Endothelial cell of umbilical vein (primary cell): ENCODE measurements at regions not wholly inside any gene's neighbourhood (a gene's known extent, or its start where the extent isn't known, plus 50 kb on each side); places are given as distances from the start of the nearest gene placed in this dataset.

ENCODE experiments used
- BruUV-seq: library from RNA; stranded (reverse); fragments of 400-500 nt; replicated peaks from 2 replicates; lab custom pipeline; 2021; lab: Mats Ljungman, UMichigan
- CTCF ChIA-PET: fragments of 300-600, 350-600 bp; sonication (Branson Sonifier 250); formaldehyde crosslinking; loops from one replicate; lab custom pipeline; 2021; ENCODE audit warnings: antibody characterized with exemption, inconsistent platforms; lab: Charles Lee
- POLR2A ChIA-PET: fragments of 300-600, 350-600 bp; sonication (Branson Sonifier 250); formaldehyde crosslinking; loops from one replicate; lab custom pipeline; 2021; ENCODE audit warnings: antibody characterized with exemption, inconsistent platforms; lab: Charles Lee
- DNase-seq: peaks from one replicate; pipeline ENCODE4 v3.0.0-alpha.2; 2011; ENCODE audit warnings: low read depth, low spot score
- FAIRE-seq: peaks from 2 replicates; lab custom pipeline; 2011; peaks lifted over from hg19 to GRCh38; lab: Jason Lieb, UNC
- H2AFZ ChIP-seq: 2 replicates; pipeline ENCODE4 v1.6.0; 2012; ENCODE audit warnings: low read depth, low read length, control low read depth, inconsistent platforms
- H3K27ac ChIP-seq: 2 replicates; pipeline ENCODE4 v1.5.1; 2011; ENCODE audit warnings: low read depth, mild to moderate bottlenecking, control low read depth, low read length, moderate library complexity; ENCODE audit not compliant: insufficient read depth
- H3K27me3 ChIP-seq, 2 experiments: 2 replicates each; pipeline versions ENCODE4 v1.6.0 to v1.6.1; 2011; ENCODE audit warnings: low read length in 2 of 2, mixed read lengths in 1 of 2; ENCODE audit not compliant: control insufficient read depth in 2 of 2, insufficient read depth in 2 of 2
- H3K36me3 ChIP-seq, 2 experiments: 2 replicates in 1 of 2; 3 replicates in 1 of 2; pipeline ENCODE4 v1.5.1; 2011; ENCODE audit warnings: low read length in 2 of 2, mild to moderate bottlenecking in 1 of 2, moderate library complexity in 1 of 2; ENCODE audit not compliant: control insufficient read depth in 2 of 2, insufficient read depth in 2 of 2; ENCODE audit errors: extremely low read depth in 1 of 2
- H3K4me1 ChIP-seq: 3 replicates; pipeline ENCODE4 v1.5.1; 2011; ENCODE audit warnings: mild to moderate bottlenecking, low read length; ENCODE audit not compliant: control insufficient read depth, insufficient read depth; ENCODE audit errors: extremely low read depth
- H3K4me2 ChIP-seq: 2 replicates; pipeline ENCODE4 v1.6.1; 2011; ENCODE audit warnings: low read length, control low read depth, mixed read lengths; ENCODE audit not compliant: insufficient read depth
- H3K4me3 ChIP-seq, 3 experiments: fragments of 200-600 bp in 1 of 3; sonication (generic), shearing (Covaris generic) in 1 of 3; replicated peaks in 1 of 3; 2 replicates each; pipeline ENCODE4 v1.5.1; 2011 to 2016; ENCODE audit warnings: control low read depth in 3 of 3, low read length in 3 of 3, mild to moderate bottlenecking in 2 of 3, inconsistent platforms in 1 of 3, low read depth in 1 of 3, moderate library complexity in 1 of 3; ENCODE audit not compliant: insufficient read depth in 1 of 3
- H3K79me2 ChIP-seq: 2 replicates; pipeline ENCODE4 v1.6.0; 2012; ENCODE audit warnings: low read length, inconsistent platforms; ENCODE audit not compliant: control insufficient read depth, insufficient read depth
- H3K9ac ChIP-seq: replicated peaks from 2 replicates; pipeline ENCODE3; 2011; ENCODE audit warnings: low read length, control low read depth; ENCODE audit not compliant: insufficient read depth; ENCODE audit errors: extremely low read depth
- H3K9me1 ChIP-seq: replicated peaks from 3 replicates; pipeline ENCODE4 v1.6.0; 2011; ENCODE audit warnings: mild to moderate bottlenecking, low read length; ENCODE audit not compliant: control insufficient read depth, insufficient read depth; ENCODE audit errors: extremely low read depth
- H3K9me3 ChIP-seq: replicated peaks from 2 replicates; pipeline ENCODE4 v1.5.1; 2012; ENCODE audit warnings: low read length, inconsistent platforms; ENCODE audit not compliant: control insufficient read depth, insufficient read depth
- H4K20me1 ChIP-seq: replicated peaks from 2 replicates; pipeline ENCODE3; 2011; ENCODE audit warnings: mild to moderate bottlenecking, low read length; ENCODE audit not compliant: control insufficient read depth, insufficient read depth; ENCODE audit errors: extremely low read depth
- EZH2 ChIP-seq: IDR thresholded peaks from 2 replicates; pipeline ENCODE4 v1.6.1; 2012; ENCODE audit warnings: borderline replicate concordance, low read depth, mild to moderate bottlenecking, moderate library complexity, low read length, inconsistent platforms; ENCODE audit not compliant: severe bottlenecking
- FOS ChIP-seq: IDR thresholded peaks from 2 replicates; pipeline ENCODE4 v1.6.1; 2011; ENCODE audit warnings: mild to moderate bottlenecking, low read length, moderate library complexity, borderline replicate concordance; ENCODE audit not compliant: insufficient read depth
- GATA2 ChIP-seq: IDR thresholded peaks from 2 replicates; pipeline ENCODE4 v1.7.0; 2011; ENCODE audit warnings: low read depth, mild to moderate bottlenecking, moderate library complexity, mixed read lengths, low read length; ENCODE audit not compliant: insufficient read length, insufficient read depth
- JUN ChIP-seq: IDR thresholded peaks from 2 replicates; pipeline ENCODE4 v1.6.1; 2011; ENCODE audit warnings: borderline replicate concordance, low read depth; ENCODE audit not compliant: insufficient read length, insufficient read depth
- MAX ChIP-seq: IDR thresholded peaks from 2 replicates; pipeline ENCODE4 v1.6.1; 2011; ENCODE audit not compliant: insufficient read depth, insufficient read length
- MYC ChIP-seq: IDR thresholded peaks from one replicate; pipeline ENCODE4 v1.6.1; 2011; ENCODE audit warnings: mild to moderate bottlenecking, low read depth, low read length
- POLR2A ChIP-seq: IDR thresholded peaks from 2 replicates; pipeline ENCODE4 v1.6.1; 2012; ENCODE audit warnings: low read depth, mild to moderate bottlenecking, control low read depth, low read length
- POLR2AphosphoS5 ChIP-seq: IDR thresholded peaks from 2 replicates; pipeline ENCODE4 v1.6.1; 2012; ENCODE audit warnings: low read depth, mild to moderate bottlenecking, control low read depth, low read length, moderate library complexity; ENCODE audit not compliant: insufficient read depth
- dilution Hi-C: fragments of 300-500 bp; cut with MboI; formaldehyde crosslinking; loops from one replicate; pipeline ENCODE4 v1.15.0; 2019; ENCODE audit warnings: low sequenced_read_pairs; ENCODE audit not compliant: extremely low pct_ligation_motif_present
- intact Hi-C: fragments of 100-400 bp; cut with micrococcal nuclease; formaldehyde crosslinking; loops from one replicate; pipeline ENCODE4 v1.10.0; 2022
- TF ChIP-seq, protein P1 (sequence below), 2 donors: IDR thresholded peaks; 1 replicate in 1 of 2; 2 replicates in 1 of 2; pipeline ENCODE4 v1.5.1; 2011; ENCODE audit warnings: low read length in 2 of 2, mild to moderate bottlenecking in 2 of 2, moderate library complexity in 2 of 2, control low read depth in 1 of 2, inconsistent platforms in 1 of 2, low read depth in 1 of 2; ENCODE audit not compliant: insufficient read depth in 1 of 2; ENCODE audit errors: extremely low read depth in 1 of 2

DNA sequence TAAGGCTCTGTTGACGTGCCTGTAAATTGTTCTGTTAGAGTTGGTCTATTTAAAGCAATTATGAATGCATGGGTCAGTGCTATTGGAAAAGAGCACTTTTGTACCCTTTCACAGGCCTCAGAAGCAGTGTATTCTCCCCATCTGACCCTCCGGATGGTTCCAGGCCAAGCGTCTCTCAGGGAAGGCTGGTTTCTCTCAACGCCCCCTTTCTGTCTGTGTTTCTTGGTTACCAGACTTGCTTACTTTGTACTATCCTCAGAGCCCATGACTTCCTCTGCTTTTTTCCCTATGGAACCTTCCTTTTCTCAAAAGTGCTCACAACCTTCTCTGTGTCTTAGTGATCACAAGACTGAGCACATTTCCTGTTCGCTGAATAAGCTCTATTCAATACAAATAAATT, 559.3 kb upstream of the ZFP42 start:
- Histone ChIP-seq H4K20me1 (no peaks in the 10 kb centered on the region), H3K9me1 (no peaks in the 10 kb centered on the region), H3K4me3 (no peak overlapping the region), H3K79me2 (no peaks in the 10 kb centered on the region), H3K9ac (no peak overlapping the region), H3K4me2 (no peak overlapping the region), H3K36me3 (no peaks in the 10 kb centered on the region), H3K27me3 (no peaks in the 10 kb centered on the region), H3K4me1 (no peaks in the 10 kb centered on the region), H3K27ac (no peak overlapping the region), H3K9me3 (no peaks in the 10 kb centered on the region), H2AFZ (no peak overlapping the region)
- CTCF ChIA-PET, result no interaction called here
- BruUV-seq, result no TSS peak
- no peak for DNase-seq
- dilution Hi-C loops, result no loop called here
- TF ChIP-seq, protein P1, sequence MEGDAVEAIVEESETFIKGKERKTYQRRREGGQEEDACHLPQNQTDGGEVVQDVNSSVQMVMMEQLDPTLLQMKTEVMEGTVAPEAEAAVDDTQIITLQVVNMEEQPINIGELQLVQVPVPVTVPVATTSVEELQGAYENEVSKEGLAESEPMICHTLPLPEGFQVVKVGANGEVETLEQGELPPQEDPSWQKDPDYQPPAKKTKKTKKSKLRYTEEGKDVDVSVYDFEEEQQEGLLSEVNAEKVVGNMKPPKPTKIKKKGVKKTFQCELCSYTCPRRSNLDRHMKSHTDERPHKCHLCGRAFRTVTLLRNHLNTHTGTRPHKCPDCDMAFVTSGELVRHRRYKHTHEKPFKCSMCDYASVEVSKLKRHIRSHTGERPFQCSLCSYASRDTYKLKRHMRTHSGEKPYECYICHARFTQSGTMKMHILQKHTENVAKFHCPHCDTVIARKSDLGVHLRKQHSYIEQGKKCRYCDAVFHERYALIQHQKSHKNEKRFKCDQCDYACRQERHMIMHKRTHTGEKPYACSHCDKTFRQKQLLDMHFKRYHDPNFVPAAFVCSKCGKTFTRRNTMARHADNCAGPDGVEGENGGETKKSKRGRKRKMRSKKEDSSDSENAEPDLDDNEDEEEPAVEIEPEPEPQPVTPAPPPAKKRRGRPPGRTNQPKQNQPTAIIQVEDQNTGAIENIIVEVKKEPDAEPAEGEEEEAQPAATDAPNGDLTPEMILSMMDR (IDR thresholded peaks at IDR 0.05; ENCODE audit: extremely low read depth in 1 of 2, insufficient read depth in 1 of 2, low read depth in 1 of 2, low read length in 2 of 2), result no peak
- TF ChIP-seq POLR2AphosphoS5, result no peak
- no peak for TF ChIP-seq MAX
- no peak for TF ChIP-seq POLR2A
- TF ChIP-seq EZH2, result no peak
- TF ChIP-seq FOS, result no peak
- no peak for TF ChIP-seq JUN
- TF ChIP-seq GATA2, result no peak
- TF ChIP-seq MYC, result no peak
- POLR2A ChIA-PET, result no interaction called here
- no peak for FAIRE-seq
- intact Hi-C loops, result no loop called here
